ENCODE measurements at regions not wholly inside any gene's neighbourhood (a gene's known extent, or its start where the extent isn't known, plus 50 kb on each side); places are given as distances from the start of the nearest gene placed in this dataset.
"Not testable (repeated sequence)": the region's sequence is repeated elsewhere in the genome, so short reads cannot be mapped to it uniquely, and the experiment has no call there.

DNA sequence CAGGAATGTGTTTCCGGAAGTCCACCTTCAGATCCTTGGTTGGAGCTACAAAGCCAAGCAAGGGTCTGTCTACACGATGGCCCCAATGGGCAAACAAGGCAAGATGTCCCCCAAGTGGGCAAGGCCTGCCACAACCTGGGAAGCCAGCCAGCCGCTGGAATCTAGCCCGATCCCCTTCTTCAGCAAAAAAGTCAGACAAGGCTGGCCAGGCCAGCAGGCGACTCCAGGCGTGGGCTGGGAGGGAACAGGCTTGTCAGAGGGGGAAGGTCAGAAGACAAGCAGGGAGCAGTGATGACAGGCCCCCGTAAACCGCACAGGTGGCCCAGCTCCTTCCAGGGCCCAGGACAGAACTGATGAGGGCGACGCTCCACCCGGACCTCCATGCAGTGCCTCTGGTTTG, 69.7 kb upstream of the WASF3 start:
- no peak overlapping the region for H2AFZ ChIP-seq (ENCODE audit: low read depth, low read length, poor library complexity, severe bottlenecking)
- no peaks in the 10 kb centered on the region for H4K20me1 ChIP-seq (ENCODE audit: insufficient read depth)
- no peak for TF ChIP-seq ZBTB33 (IDR thresholded peaks at IDR 0.05; ENCODE audit: extremely low read depth, insufficient replicate concordance, low read length)
- DNase-seq (ENCODE audit: low read depth, low spot score) (no peak), ATAC-seq (no peak)
- BruUV-seq (replicated peaks), result no TSS peak
- H3K4me1 ChIP-seq (ENCODE audit: control insufficient read depth in 1 of 2, insufficient read depth in 2 of 2, low read length in 2 of 2), result peaks cover 0 to 2% of the 10 kb centered on the region in 2 experiments; a peak in 2 of 4 replicates
- RAD21 ChIA-PET (ENCODE audit: low non-redundant PET in 1 of 2, low total read pairs in 2 of 2, uncharacterized antibody in 2 of 2, unreplicated experiment in 2 of 2), result no interaction called here
- no peaks in the 10 kb centered on the region for H3K36me3 ChIP-seq (ENCODE audit: control insufficient read depth in 1 of 2, insufficient read depth in 2 of 2, low read length in 2 of 2)
- H3K79me2 ChIP-seq (ENCODE audit: insufficient read depth, low read length), result no peaks in the 10 kb centered on the region
- H3K9me3 ChIP-seq (ENCODE audit: control insufficient read depth in 1 of 2, insufficient read depth in 1 of 2, low read depth in 1 of 2, low read length in 2 of 2), result no peaks in the 10 kb centered on the region
- H3K27me3 ChIP-seq (ENCODE audit: insufficient read depth, low read length), result no peaks in the 10 kb centered on the region
- POLR2A ChIA-PET, result no interaction called here
- no peaks in the 10 kb centered on the region for H3K9me2 ChIP-seq (ENCODE audit: insufficient read depth)
- CTCF ChIA-PET, result interaction anchor here (1.7 kb wide), 1 partner anchor 9 kb away, joined by 7 read pairs; no protein-coding TSS in a partner anchor
- no peak overlapping the region for H3K4me2 ChIP-seq (ENCODE audit: low read length)
- no peak overlapping the region for H3K9ac ChIP-seq (ENCODE audit: low read length)
- intact Hi-C loops (cut with micrococcal nuclease), result no loop called here
- no peak overlapping the region for H3K27ac ChIP-seq (ENCODE audit: low read depth, low read length)
- H3K4me3 ChIP-seq (replicated peaks in 1 of 2; ENCODE audit: low read depth in 1 of 2, low read length in 2 of 2), result no peak overlapping the region

DNA sequence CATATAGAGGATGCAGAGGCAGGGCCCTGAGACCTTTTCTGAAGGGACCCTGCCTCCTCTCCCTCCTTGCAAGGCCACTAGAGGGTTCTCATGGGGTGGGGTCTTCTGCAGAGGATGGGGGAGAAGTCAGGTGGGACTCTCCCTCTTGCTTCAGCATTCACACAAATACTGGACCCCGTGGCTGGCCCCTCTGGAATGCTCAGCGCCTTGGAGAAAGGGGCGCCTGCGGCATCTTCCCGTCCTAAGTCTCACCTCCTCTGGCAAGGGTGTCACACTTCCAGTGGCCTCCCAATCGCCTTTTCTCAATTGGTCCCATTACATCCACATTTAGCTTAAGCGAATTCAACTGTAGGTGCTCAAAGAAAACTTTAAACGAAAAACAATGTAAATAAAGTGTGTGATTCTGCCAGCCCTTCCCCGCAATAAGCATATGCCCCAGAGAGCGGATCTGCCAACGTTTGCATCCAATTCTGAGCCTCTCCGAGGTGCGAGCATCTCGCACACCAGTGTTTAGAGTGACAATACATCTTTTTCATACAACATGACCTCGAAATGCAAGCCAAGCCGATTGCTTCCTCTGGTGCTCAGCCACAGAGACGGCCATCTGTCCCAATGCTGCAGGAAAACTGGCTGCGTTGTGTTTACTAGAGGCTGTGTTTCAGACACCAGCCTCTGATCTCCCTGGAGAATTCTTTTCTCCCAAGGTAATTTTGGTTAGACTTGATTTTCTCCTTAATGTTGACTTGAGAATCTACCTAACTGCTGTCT, 69.1 kb upstream of the WASF3 start:
- H3K79me2 ChIP-seq (ENCODE audit: insufficient read depth, low read length), result no peaks in the 10 kb centered on the region
- no peaks in the 10 kb centered on the region for H3K36me3 ChIP-seq (ENCODE audit: control insufficient read depth in 1 of 2, insufficient read depth in 2 of 2, low read length in 2 of 2)
- H3K27ac ChIP-seq (ENCODE audit: low read depth, low read length), result no peak overlapping the region
- ChIA-PET POLR2A (no interaction called here), CTCF (interaction anchor here (1.3 kb wide), 1 partner anchor 304 kb away, joined by 4 read pairs; no protein-coding TSS in a partner anchor), RAD21 (ENCODE audit: low non-redundant PET in 1 of 2, low total read pairs in 2 of 2, uncharacterized antibody in 2 of 2, unreplicated experiment in 2 of 2) (no interaction called here)
- TF ChIP-seq, protein P1, sequence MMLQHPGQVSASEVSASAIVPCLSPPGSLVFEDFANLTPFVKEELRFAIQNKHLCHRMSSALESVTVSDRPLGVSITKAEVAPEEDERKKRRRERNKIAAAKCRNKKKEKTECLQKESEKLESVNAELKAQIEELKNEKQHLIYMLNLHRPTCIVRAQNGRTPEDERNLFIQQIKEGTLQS (IDR thresholded peaks at IDR 0.05), result no peak
- DNase-seq (ENCODE audit: low read depth, low spot score) (no peak), ATAC-seq (no peak)
- no peak overlapping the region for H2AFZ ChIP-seq (ENCODE audit: low read depth, low read length, poor library complexity, severe bottlenecking)
- no peak overlapping the region for H3K4me3 ChIP-seq (replicated peaks in 1 of 2; ENCODE audit: low read depth in 1 of 2, low read length in 2 of 2)
- H3K9me3 ChIP-seq (ENCODE audit: control insufficient read depth in 1 of 2, insufficient read depth in 1 of 2, low read depth in 1 of 2, low read length in 2 of 2), result no peaks in the 10 kb centered on the region
- no peak overlapping the region for H3K4me2 ChIP-seq (ENCODE audit: low read length)
- H3K27me3 ChIP-seq (ENCODE audit: insufficient read depth, low read length), result no peaks in the 10 kb centered on the region
- H3K9me2 ChIP-seq (ENCODE audit: insufficient read depth), result no peaks in the 10 kb centered on the region
- no peaks in the 10 kb centered on the region for H3K4me1 ChIP-seq (ENCODE audit: control insufficient read depth in 1 of 2, insufficient read depth in 2 of 2, low read length in 2 of 2)
- no peaks in the 10 kb centered on the region for H4K20me1 ChIP-seq (ENCODE audit: insufficient read depth)
- no TSS peak for BruUV-seq (replicated peaks)
- intact Hi-C loops (cut with micrococcal nuclease), result no loop called here
- no peak overlapping the region for H3K9ac ChIP-seq (ENCODE audit: low read length)

DNA sequence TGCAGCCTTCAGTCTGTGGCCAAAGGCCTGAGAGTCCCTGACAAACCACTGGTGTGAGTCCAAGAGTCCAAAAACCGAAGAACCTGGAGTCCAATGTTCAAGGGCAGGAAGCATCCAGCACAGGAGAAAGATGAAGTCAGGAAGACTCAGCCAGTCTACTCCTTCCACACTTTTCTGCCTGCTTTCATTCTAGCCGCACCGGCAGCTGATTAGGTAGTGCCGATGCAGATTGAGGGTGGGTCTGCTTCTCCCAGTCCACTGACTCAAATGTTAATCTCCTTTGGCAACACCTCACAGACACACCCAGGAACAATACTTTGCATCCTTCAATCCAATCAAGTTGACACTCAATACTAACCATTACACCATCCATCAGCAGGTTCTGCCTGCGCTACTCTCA, 65.2 kb upstream of the WASF3 start:
- CTCF ChIA-PET; RAD21 ChIA-PET (ENCODE audit: low non-redundant PET in 1 of 2, low total read pairs in 2 of 2, uncharacterized antibody in 2 of 2, unreplicated experiment in 2 of 2); H4K20me1 ChIP-seq (ENCODE audit: insufficient read depth); BruUV-seq (replicated peaks); ATAC-seq; H3K36me3 ChIP-seq (ENCODE audit: control insufficient read depth in 1 of 2, insufficient read depth in 2 of 2, low read length in 2 of 2); H3K9me2 ChIP-seq (ENCODE audit: insufficient read depth); H3K27me3 ChIP-seq (ENCODE audit: insufficient read depth, low read length); H2AFZ ChIP-seq (ENCODE audit: low read depth, low read length, poor library complexity, severe bottlenecking); POLR2A ChIA-PET; H3K4me1 ChIP-seq (ENCODE audit: control insufficient read depth in 1 of 2, insufficient read depth in 2 of 2, low read length in 2 of 2); H3K9ac ChIP-seq (ENCODE audit: low read length); H3K27ac ChIP-seq (ENCODE audit: low read depth, low read length); H3K9me3 ChIP-seq (ENCODE audit: control insufficient read depth in 1 of 2, insufficient read depth in 1 of 2, low read depth in 1 of 2, low read length in 2 of 2); DNase-seq (ENCODE audit: low read depth, low spot score); H3K79me2 ChIP-seq (ENCODE audit: insufficient read depth, low read length); H3K4me2 ChIP-seq (ENCODE audit: low read length); H3K4me3 ChIP-seq (replicated peaks in 1 of 2; ENCODE audit: low read depth in 1 of 2, low read length in 2 of 2): not testable (repeated sequence)
- intact Hi-C loops (cut with micrococcal nuclease), result loop anchor here (10.0 kb wide), 1 partner anchor 918 kb away; no protein-coding TSS in a partner anchor
